Hematopoietic multipotent progenitor cell (in vitro differentiated cells): ENCODE measurements at regions not wholly inside any gene's neighbourhood (a gene's known extent, or its start where the extent isn't known, plus 50 kb on each side); places are given as distances from the start of the nearest gene placed in this dataset.
"Not testable (repeated sequence)": the region's sequence is repeated elsewhere in the genome, so short reads cannot be mapped to it uniquely, and the experiment has no call there.

Experiments used
- DNase-seq, 3 donors: peaks; one replicate each; pipeline ENCODE4 v3.0.0-alpha.2; 2011 to 2015; ENCODE audit warnings: low read depth in 2 of 3, low spot score in 2 of 3

GRCh38 chr3:177381070-177381469, 183.8 kb upstream of the TBL1XR1 start:
- no peak for DNase-seq

- no peak for DNase-seq
These were observed 185.7 kb upstream of the TBL1XR1 start for GRCh38 chr3:177382944-177383343.

- no peak for DNase-seq
These were observed 187.9 kb upstream of the TBL1XR1 start for GRCh38 chr3:177385186-177385585.

- DNase-seq = no peak
These were observed 188.6 kb upstream of the TBL1XR1 start for GRCh38 chr3:177385831-177386301.

- DNase-seq = no peak
These were observed 190.9 kb upstream of the TBL1XR1 start for GRCh38 chr3:177388209-177388608.

GRCh38 chr3:177394231-177395024, 197.1 kb upstream of the TBL1XR1 start:
- DNase-seq = not testable (repeated sequence)

- DNase-seq = no peak
These were observed 199.5 kb upstream of the TBL1XR1 start for GRCh38 chr3:177396733-177397132.

GRCh38 chr3:177401375-177401774, 204.1 kb upstream of the TBL1XR1 start:
- DNase-seq = no peak

GRCh38 chr3:177402533-177402932, 205.3 kb upstream of the TBL1XR1 start:
- DNase-seq = no peak

- no peak for DNase-seq
These were observed 207.9 kb upstream of the TBL1XR1 start for GRCh38 chr3:177405191-177405672.

- DNase-seq = peak in 2 of 3 donors; percentile 78 to 90
These were observed 213.4 kb upstream of the TBL1XR1 start for GRCh38 chr3:177410730-177411129.

GRCh38 chr3:177411201-177411600, 213.9 kb upstream of the TBL1XR1 start:
- DNase-seq = no peak

GRCh38 chr3:177412677-177413170, 215.4 kb upstream of the TBL1XR1 start:
- not testable (repeated sequence) for DNase-seq

- no peak for DNase-seq
These were observed 216.8 kb upstream of the TBL1XR1 start for GRCh38 chr3:177414093-177414492.

GRCh38 chr3:177418787-177419186, 221.5 kb upstream of the TBL1XR1 start:
- no peak for DNase-seq

GRCh38 chr3:177419904-177420601, 222.8 kb upstream of the TBL1XR1 start:
- DNase-seq = no peak

GRCh38 chr3:177420651-177421480, 223.6 kb upstream of the TBL1XR1 start:
- no peak for DNase-seq

- DNase-seq = no peak
These were observed 224.2 kb upstream of the TBL1XR1 start for GRCh38 chr3:177421481-177421785.

GRCh38 chr3:177424521-177424920, 227.2 kb upstream of the TBL1XR1 start:
- DNase-seq = peak in 1 of 3 donors; percentile 40

GRCh38 chr3:177425042-177425441, 227.8 kb upstream of the TBL1XR1 start:
- no peak for DNase-seq
